Ammon's horn (tissue), 1 donor: ENCODE measurements at regions not wholly inside any gene's neighbourhood (a gene's known extent, or its start where the extent isn't known, plus 50 kb on each side); places are given as distances from the start of the nearest gene placed in this dataset.
A peak's percentile ranks its signal among the peaks of the same experiment; 100 is the strongest.

Source experiments
- DNase-seq: peaks from one replicate; pipeline ENCODE4 v3.0.0-alpha.2; 2016; ENCODE audit warnings: low spot score

- no peak for DNase-seq
Observed at GRCh38 chrX:40485102-40485826, 95.5 kb upstream of the ATP6AP2 start.

- no peak for DNase-seq
Observed at GRCh38 chrX:40484408-40485091, 96.2 kb upstream of the ATP6AP2 start.

GRCh38 chrX:40483502-40483901 lies 97.3 kb upstream of the ATP6AP2 start:
- no peak for DNase-seq

GRCh38 chrX:40479777-40480318 lies 100.9 kb upstream of the ATP6AP2 start:
- no peak for DNase-seq

DNA sequence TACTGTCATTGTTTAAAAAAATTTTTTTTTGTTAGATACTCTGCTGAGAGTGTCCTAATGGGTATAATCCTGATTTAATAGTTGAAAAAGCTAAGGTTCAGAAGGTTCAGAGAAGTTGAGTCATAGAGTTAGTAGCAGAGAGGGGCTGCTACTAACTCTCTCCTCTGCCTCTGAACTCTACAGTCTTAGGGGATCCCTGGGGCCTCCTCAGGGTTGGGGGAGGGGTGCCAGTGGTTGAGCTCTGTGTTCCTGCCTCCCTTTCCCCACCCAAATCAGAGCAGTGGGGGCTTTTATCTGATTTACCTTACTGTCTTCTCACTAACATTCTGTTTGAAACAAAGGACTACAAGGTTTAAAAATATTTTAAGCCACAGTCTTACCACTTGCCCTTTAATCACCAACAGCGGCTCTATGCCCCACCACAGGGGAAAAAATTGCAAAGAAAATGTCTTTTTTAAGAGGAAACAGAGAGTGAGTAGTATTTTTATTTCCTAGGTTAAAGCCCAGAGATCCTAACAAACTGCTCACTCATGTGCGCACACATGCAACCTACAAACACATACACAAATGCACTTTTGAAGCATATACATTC lies 102.2 kb upstream of the ATP6AP2 start:
- DNase-seq: no peak

- DNase-seq: no peak
Observed at GRCh38 chrX:40476958-40477357, 103.8 kb upstream of the ATP6AP2 start.

DNA sequence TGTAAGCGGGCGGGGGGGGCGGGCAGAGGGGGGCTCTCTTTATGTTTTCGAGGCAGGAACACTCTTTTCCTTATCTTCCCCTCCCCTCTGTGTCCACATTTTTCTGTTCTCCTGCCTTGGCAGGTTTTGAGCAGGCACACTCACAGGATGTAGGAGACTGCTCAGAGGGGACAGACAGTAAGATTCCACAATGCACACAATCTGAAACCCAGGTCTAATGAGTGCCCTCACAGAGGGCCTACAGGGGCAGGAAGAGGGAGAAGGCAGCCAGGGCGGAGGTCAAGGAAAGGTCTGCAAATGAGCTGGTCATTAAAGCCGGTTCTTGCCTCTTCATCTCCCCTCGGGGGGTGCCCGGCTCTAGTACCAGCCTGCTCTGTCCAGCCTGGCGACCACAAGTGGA lies 106.1 kb upstream of the ATP6AP2 start:
- DNase-seq: no peak

- no peak for DNase-seq
Observed at GRCh38 chrX:40474205-40474626, 106.6 kb upstream of the ATP6AP2 start.

DNA sequence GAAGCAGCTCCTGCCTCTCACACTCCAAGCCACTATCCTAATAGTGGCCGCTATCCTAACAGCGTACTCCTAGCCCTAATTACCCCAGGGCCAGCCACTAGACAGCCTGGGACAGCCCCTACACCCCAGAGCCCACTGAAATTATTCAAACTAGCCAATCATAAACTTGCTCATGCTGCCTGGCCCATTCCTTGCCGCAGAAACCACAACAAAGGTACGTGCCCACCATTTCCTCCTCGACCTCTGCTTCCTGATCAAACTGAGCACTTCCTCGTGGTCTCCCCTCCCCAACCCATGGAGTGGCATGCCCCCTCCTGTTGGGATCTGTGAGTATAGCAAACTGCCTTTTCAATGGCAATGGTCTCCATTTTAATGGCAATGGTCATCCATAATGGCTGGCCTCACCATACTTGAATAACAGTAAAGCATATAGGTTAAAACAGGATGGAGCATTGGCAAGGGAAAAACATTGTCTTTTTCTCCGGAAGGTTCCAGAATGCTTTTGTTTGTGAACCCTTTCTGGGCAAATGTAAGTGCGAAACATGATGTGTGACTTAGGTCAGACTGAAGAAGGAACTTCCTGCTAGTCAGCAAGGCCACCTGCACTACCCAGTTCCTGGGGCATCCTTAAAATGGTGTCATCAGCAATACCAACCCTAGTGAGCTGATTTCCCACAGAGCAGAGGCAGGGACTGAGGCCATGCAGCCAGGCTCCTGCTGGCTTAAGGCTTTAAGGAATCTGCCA lies 107.1 kb upstream of the ATP6AP2 start:
- DNase-seq: no peak

DNA sequence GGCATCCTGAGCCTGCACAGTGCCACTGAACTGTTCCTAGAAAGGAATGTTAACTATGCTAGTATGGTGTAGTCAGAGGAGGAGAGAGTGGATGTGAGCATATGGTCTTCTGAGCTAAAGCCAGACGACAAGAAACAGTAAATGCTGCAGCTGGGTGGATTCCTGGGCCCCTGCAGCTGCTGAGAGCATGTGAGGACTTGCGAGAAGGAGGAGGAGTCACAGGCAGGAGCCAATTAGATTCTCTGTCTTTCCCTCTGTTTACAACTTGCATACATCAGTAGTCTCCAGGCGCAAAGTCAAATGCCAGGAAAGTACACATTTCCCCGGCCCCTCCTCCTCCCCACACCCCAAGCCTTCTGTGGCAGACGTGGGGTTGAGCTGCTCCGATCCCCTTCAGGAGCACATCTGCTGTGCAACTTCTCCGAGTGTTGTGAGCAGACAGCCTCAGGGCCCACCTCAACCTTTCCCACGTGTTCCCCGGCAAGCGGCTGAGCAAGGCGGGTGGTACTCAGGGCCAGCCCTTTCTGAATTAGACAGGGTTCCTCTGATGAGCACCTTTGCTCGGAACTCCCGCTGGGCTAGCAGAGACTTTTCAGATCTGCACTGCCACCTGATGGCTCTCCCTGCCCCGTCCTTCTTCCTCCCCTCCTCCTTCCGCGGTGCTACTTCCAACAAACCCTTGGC lies 108.7 kb upstream of the ATP6AP2 start:
- DNase-seq: peak; percentile 62

GRCh38 chrX:40470830-40471429 lies 109.8 kb upstream of the ATP6AP2 start:
- no peak for DNase-seq

GRCh38 chrX:40469316-40469715 lies 111.5 kb upstream of the ATP6AP2 start:
- DNase-seq: no peak

- DNase-seq: peak; percentile 91
Observed at GRCh38 chrX:40468033-40468846, 112.5 kb upstream of the ATP6AP2 start.

GRCh38 chrX:40467454-40467853 lies 113.3 kb upstream of the ATP6AP2 start:
- DNase-seq: no peak

DNA sequence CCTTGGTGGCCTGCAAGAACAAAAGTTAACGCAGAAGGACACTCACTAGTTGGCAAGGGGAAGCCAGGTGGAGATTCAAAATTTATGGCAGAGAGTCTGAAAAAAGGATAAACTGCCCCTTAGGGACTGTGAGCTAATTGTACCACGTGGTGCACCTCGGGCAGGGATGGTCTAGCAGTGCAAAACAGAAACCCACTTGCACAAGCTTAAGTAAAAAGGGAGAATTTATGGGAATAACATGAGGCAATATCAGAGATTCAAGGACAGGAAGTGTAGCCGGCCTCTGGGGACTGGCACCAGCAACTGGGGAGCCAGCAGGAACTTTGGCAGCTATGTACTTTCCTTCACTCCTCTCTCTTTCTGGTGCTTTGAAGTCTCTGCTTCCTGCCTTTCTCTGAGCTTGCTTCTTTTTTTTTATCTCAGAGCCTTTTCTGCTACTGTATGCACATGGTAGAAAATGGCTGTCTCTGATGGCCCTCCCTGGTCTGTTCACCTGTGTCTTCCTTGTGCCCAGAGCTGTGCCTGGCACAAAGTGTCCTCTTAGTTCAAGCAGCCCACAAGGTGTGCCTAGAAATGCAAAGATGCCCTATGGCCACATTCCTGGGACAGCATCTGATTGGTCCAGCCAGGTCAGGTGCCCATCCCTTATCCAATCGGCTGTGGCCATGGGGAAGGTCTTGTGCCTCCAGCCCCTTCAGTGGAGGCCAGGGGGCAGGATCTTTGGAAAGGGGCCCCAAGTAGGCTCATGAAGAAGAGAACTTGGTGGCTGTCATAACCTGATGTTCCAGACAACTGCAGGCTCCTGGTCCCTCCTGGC lies 114.8 kb upstream of the ATP6AP2 start:
- no peak for DNase-seq

GRCh38 chrX:40462795-40463194 lies 118.0 kb upstream of the ATP6AP2 start:
- no peak for DNase-seq

- DNase-seq: no peak
Observed at GRCh38 chrX:40460926-40461325, 119.8 kb upstream of the ATP6AP2 start.

DNA sequence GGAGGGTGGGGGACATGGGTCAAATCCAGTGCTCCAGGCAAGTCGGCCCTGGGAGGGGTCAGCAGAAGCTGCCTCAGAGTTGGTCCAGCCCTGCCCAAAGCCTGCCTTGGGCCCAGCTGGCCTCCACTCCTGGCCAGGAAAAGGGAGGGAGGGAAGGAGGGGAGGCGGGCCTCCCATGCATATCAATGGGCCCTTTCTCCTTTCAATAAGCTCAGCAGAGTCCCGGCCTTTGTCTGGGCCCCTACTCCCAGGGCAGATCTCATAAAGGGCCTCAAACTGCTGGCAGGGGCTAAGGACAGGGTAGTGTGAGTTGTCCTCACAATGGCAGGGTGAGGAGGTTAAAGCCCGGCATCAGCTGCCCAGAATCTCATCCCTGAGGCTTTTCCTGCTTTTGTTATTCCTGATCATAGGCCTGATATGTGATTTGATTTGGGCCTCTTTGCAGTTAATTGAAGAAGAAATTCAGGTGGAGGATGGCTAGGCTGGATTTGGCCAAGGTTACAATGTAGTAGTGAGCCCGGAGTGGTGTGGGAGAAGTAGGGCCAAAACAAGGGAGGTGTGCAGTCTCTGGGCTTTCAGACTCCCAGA lies 121.1 kb upstream of the ATP6AP2 start:
- peak; percentile 85 for DNase-seq

DNA sequence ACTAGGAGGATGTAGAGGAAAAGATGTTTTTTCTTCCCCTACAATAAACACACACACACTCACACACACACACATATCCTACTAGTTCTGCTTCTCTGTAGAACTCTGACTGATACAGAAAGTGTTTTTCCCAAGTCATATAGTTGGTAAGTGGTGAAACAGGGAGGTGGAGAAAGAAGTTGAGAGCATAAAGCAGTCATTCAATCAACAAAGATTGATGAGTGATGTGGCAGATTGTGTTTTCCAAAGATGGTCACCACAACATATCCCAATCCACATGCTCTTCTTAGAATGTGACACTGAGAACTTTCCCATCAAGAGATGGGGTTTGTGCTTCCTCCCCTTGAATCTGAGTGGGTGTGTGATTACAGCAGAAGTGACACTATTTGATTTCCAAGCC lies 123.4 kb upstream of the ATP6AP2 start:
- no peak for DNase-seq
